Activated CD8-positive, alpha-beta T cell treated with anti-CD3 and anti-CD28 coated beads for 36 hours (primary cell): ENCODE measurements at regions not wholly inside any gene's neighbourhood (a gene's known extent, or its start where the extent isn't known, plus 50 kb on each side); places are given as distances from the start of the nearest gene placed in this dataset.

Source experiments
- ATAC-seq: fragments of 200-7000 bp; cut with Tn5 transposase; one replicate; pipeline ENCODE4 v1.10.0; 2021; ENCODE audit warnings: mild to moderate bottlenecking, moderate library complexity
- CTCF ChIA-PET: fragments of 350-600 bp; sonication (Branson Sonifier 250); formaldehyde crosslinking; loops from one replicate; lab custom pipeline; 2021; ENCODE audit warnings: antibody characterized with exemption; lab: Charles Lee
- POLR2A ChIA-PET: fragments of 350-600 bp; sonication (Branson Sonifier 250); formaldehyde crosslinking; loops from one replicate; lab custom pipeline; 2021; ENCODE audit warnings: antibody characterized with exemption; lab: Charles Lee
- DNase-seq: peaks from one replicate; pipeline ENCODE4 v3.0.0-alpha.2; 2020
- H3K27ac Mint-ChIP-seq: one replicate; pipeline ENCODE4 v1.8.0; 2021; ENCODE audit warnings: mild to moderate bottlenecking, mixed read lengths
- H3K27me3 Mint-ChIP-seq: one replicate; pipeline ENCODE4 v1.8.0; 2021; ENCODE audit warnings: mixed read lengths
- H3K36me3 Mint-ChIP-seq: one replicate; pipeline ENCODE4 v1.8.0; 2021; ENCODE audit warnings: low read depth, mixed read lengths
- H3K4me1 Mint-ChIP-seq: one replicate; pipeline ENCODE4 v1.8.0; 2021; ENCODE audit warnings: low read depth, mixed read lengths
- H3K4me3 Mint-ChIP-seq: one replicate; pipeline ENCODE4 v1.8.0; 2021; ENCODE audit warnings: mild to moderate bottlenecking, moderate library complexity, mixed read lengths
- H3K9me3 Mint-ChIP-seq: one replicate; pipeline ENCODE4 v1.8.0; 2021; ENCODE audit warnings: mixed read lengths
- CTCF ChIP-seq: fragments of 200-600 bp; IDR thresholded peaks from one replicate; pipeline ENCODE4 v1.8.0; 2022; ENCODE audit warnings: antibody characterized with exemption, mild to moderate bottlenecking
- intact Hi-C: fragments of 100-400 bp; cut with micrococcal nuclease; formaldehyde crosslinking; loops from one replicate; pipeline ENCODE4 v1.10.0; 2022

DNA sequence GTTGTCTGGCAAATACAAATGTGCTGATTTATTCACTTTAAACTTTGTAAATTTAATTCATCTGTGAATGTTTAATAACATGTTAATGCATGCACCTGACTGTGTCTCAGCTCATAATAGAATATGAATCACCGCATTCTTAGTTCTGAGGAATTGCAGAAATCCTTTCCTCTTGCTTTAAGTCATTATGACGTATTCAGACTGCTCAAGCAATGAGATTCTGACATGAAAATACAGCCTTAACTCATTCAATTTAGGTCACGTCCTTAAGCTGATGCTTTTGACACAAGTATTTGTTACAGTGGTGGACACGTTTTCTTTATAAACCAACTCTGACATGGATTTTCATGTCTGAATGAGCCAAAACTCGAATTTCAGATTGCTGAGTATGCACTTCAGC lies 541.0 kb upstream of the KLF12 start:
- ChIA-PET CTCF (no interaction called here), POLR2A (no interaction called here)
- no peaks in the 10 kb centered on the region for H3K9me3 Mint-ChIP-seq
- no peak overlapping the region for H3K4me3 Mint-ChIP-seq
- peaks cover 4% of the 10 kb centered on the region for H3K27me3 Mint-ChIP-seq
- no peak for DNase-seq
- no peaks in the 10 kb centered on the region for H3K36me3 Mint-ChIP-seq
- no peaks in the 10 kb centered on the region for H3K4me1 Mint-ChIP-seq
- TF ChIP-seq CTCF: no peak
- intact Hi-C loops: no loop called here
- H3K27ac Mint-ChIP-seq: no peak overlapping the region
- ATAC-seq: no peak

DNA sequence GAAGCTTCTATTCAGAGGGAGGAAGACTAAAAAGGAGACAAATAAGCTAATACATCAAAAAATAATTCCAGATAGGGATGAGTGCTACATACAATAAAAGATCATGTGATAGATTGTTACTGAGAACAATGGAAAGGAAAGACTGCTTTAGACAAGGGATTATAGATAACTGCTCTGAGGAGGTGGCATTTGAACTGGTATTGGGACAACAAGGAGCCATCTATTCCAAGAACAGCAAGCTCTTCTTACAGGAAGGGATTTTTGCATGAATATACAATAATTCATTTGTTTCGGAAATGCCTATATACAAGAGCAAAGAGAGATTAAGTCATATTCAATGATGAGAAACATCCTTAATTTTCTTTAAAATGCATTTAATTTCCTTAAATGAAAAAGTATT lies 540.5 kb upstream of the KLF12 start:
- no peak for TF ChIP-seq CTCF
- Mint-ChIP-seq H3K9me3 (no peaks in the 10 kb centered on the region), H3K36me3 (no peaks in the 10 kb centered on the region), H3K4me1 (no peaks in the 10 kb centered on the region), H3K27me3 (peaks cover 4% of the 10 kb centered on the region), H3K27ac (no peak overlapping the region), H3K4me3 (no peak overlapping the region)
- POLR2A ChIA-PET: no interaction called here
- no peak for DNase-seq
- CTCF ChIA-PET: no interaction called here
- ATAC-seq: no peak
- intact Hi-C loops: no loop called here

GRCh38 chr13:74669149-74669548 lies 534.9 kb upstream of the KLF12 start:
- Mint-ChIP-seq H3K9me3 (no peaks in the 10 kb centered on the region), H3K27ac (no peak overlapping the region), H3K4me3 (no peak overlapping the region), H3K4me1 (no peaks in the 10 kb centered on the region), H3K27me3 (peaks cover 4% of the 10 kb centered on the region), H3K36me3 (no peaks in the 10 kb centered on the region)
- TF ChIP-seq CTCF: no peak
- ChIA-PET POLR2A (no interaction called here), CTCF (no interaction called here)
- ATAC-seq (no peak), DNase-seq (no peak)
- intact Hi-C loops: no loop called here

- no peak for TF ChIP-seq CTCF
- Mint-ChIP-seq H3K27me3 (peaks cover 5% of the 10 kb centered on the region), H3K27ac (no peak overlapping the region), H3K9me3 (no peaks in the 10 kb centered on the region), H3K36me3 (no peaks in the 10 kb centered on the region), H3K4me3 (no peak overlapping the region), H3K4me1 (no peaks in the 10 kb centered on the region)
- DNase-seq (no peak), ATAC-seq (no peak)
- ChIA-PET CTCF (no interaction called here), POLR2A (no interaction called here)
- intact Hi-C loops: no loop called here
Measured at GRCh38 chr13:74667656-74668203, 533.5 kb upstream of the KLF12 start.

DNA sequence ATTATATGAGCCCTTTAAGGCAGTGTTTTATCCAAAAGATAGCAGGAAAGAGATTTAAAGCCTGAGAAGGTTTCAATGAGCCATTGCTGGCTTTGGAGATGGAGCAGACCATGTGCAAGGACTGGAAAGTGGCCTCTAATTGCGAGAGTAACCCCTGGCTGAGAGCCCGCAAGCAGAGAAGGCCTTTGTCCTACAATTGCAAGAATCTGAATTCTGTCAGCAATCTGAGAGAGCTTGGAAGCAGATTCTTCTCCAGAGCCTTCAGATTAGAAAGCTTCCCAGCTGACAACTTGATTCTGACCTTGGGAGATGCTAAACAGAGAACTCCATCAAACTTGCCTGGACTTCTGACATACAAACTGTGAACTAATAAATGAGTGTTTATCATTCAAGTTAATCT lies 528.7 kb upstream of the KLF12 start:
- CTCF ChIA-PET: no interaction called here
- POLR2A ChIA-PET: no interaction called here
- no peak for ATAC-seq
- intact Hi-C loops: no loop called here
- H3K36me3 Mint-ChIP-seq: no peaks in the 10 kb centered on the region
- H3K4me3 Mint-ChIP-seq: no peak overlapping the region
- H3K27ac Mint-ChIP-seq: no peak overlapping the region
- no peak for TF ChIP-seq CTCF
- no peaks in the 10 kb centered on the region for H3K9me3 Mint-ChIP-seq
- no peaks in the 10 kb centered on the region for H3K4me1 Mint-ChIP-seq
- H3K27me3 Mint-ChIP-seq: peaks cover 3% of the 10 kb centered on the region
- DNase-seq: no peak
